ENCODE measurements at regions not wholly inside any gene's neighbourhood (a gene's known extent, or its start where the extent isn't known, plus 50 kb on each side); places are given as distances from the start of the nearest gene placed in this dataset.

DNA sequence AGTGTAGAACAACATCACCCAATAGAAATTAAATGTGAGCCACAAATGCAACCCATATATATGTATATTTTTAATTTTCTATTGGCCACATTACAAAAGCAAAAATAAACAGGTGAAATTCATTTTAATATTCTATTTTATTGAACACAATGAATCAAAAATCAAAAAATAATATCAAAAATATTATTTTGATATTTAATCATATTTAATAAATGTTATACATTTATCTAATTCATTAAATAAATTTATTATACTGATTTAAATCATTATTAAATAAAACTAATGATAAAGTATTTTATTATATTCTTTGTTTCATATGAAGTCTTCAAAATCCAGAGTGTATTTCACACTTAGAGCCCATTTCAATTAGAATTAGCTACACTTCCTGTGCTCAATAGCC lies 98.4 kb upstream of the MANEA start:
- Histone ChIP-seq H3K4me1 (ENCODE audit: insufficient read depth, low read length, poor library complexity, severe bottlenecking) (no peaks in the 10 kb centered on the region), H3K9me3 (ENCODE audit: low read length) (no peaks in the 10 kb centered on the region), H3K9me2 (ENCODE audit: insufficient read depth, low read length) (no peaks in the 10 kb centered on the region), H3K4me3 (ENCODE audit: low read depth, low read length, poor library complexity, severe bottlenecking) (no peak overlapping the region), H3K27ac (ENCODE audit: low read depth, low read length, poor library complexity, severe bottlenecking) (no peak overlapping the region), H3K79me2 (ENCODE audit: insufficient read depth, low read depth, low read length) (no peaks in the 10 kb centered on the region), H3K36me3 (ENCODE audit: insufficient read depth, low read length) (no peaks in the 10 kb centered on the region), H2AFZ (ENCODE audit: low read length) (no peak overlapping the region), H4K20me1 (ENCODE audit: insufficient read depth, low read length) (no peaks in the 10 kb centered on the region), H3K4me2 (ENCODE audit: low read length) (no peak overlapping the region)
- CTCF ChIA-PET (ENCODE audit: unreplicated experiment): no interaction called here
- BruUV-seq (replicated peaks): no TSS peak
- intact Hi-C loops (cut with micrococcal nuclease; ENCODE audit: unreplicated experiment): no loop called here
- DNase-seq (ENCODE audit: low spot score): no peak
- TF ChIP-seq, protein P1, sequence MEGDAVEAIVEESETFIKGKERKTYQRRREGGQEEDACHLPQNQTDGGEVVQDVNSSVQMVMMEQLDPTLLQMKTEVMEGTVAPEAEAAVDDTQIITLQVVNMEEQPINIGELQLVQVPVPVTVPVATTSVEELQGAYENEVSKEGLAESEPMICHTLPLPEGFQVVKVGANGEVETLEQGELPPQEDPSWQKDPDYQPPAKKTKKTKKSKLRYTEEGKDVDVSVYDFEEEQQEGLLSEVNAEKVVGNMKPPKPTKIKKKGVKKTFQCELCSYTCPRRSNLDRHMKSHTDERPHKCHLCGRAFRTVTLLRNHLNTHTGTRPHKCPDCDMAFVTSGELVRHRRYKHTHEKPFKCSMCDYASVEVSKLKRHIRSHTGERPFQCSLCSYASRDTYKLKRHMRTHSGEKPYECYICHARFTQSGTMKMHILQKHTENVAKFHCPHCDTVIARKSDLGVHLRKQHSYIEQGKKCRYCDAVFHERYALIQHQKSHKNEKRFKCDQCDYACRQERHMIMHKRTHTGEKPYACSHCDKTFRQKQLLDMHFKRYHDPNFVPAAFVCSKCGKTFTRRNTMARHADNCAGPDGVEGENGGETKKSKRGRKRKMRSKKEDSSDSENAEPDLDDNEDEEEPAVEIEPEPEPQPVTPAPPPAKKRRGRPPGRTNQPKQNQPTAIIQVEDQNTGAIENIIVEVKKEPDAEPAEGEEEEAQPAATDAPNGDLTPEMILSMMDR (conservative IDR thresholded peaks at IDR 0.05; ENCODE audit: low read length): no peak
- no peak for TF ChIP-seq EZH2phosphoT487 (IDR thresholded peaks at IDR 0.05; ENCODE audit: borderline replicate concordance, low read depth, low read length)
- POLR2A ChIA-PET: interaction anchor here (1.1 kb wide), 1 partner anchor 10 kb away, joined by 3 read pairs; no protein-coding TSS in a partner anchor

DNA sequence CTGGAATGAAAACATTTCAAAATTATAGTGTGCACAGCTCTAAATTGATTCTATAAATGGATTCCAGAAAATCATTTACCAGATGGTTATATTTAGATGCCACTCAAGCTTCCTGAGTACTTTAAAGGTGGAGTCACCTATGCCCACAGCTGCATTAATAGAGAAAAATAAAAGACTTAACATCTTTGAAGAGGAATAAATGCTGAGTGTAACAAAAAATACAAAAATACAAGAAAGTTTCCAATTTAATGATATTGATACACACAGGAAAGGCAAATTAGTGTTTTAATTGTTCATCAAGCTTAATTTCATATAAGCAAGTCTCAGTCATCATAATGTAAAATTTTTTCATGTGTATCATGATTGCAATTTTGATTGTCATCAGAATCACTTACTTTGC lies 89.5 kb upstream of the MANEA start:
- intact Hi-C loops (cut with micrococcal nuclease; ENCODE audit: unreplicated experiment): no loop called here
- CTCF ChIA-PET (ENCODE audit: unreplicated experiment): no interaction called here
- Histone ChIP-seq H3K4me1 (ENCODE audit: insufficient read depth, low read length, poor library complexity, severe bottlenecking) (no peaks in the 10 kb centered on the region), H3K9me3 (ENCODE audit: low read length) (no peaks in the 10 kb centered on the region), H3K79me2 (ENCODE audit: insufficient read depth, low read depth, low read length) (no peaks in the 10 kb centered on the region), H3K4me2 (ENCODE audit: low read length) (no peak overlapping the region), H3K36me3 (ENCODE audit: insufficient read depth, low read length) (no peaks in the 10 kb centered on the region), H3K4me3 (ENCODE audit: low read depth, low read length, poor library complexity, severe bottlenecking) (no peak overlapping the region), H4K20me1 (ENCODE audit: insufficient read depth, low read length) (no peaks in the 10 kb centered on the region), H3K27ac (ENCODE audit: low read depth, low read length, poor library complexity, severe bottlenecking) (no peak overlapping the region), H3K9me2 (ENCODE audit: insufficient read depth, low read length) (no peaks in the 10 kb centered on the region), H2AFZ (ENCODE audit: low read length) (no peak overlapping the region)
- TF ChIP-seq, protein P1 (conservative IDR thresholded peaks at IDR 0.05; ENCODE audit: low read length): no peak
- no peak for TF ChIP-seq EZH2phosphoT487 (IDR thresholded peaks at IDR 0.05; ENCODE audit: borderline replicate concordance, low read depth, low read length)
- DNase-seq (ENCODE audit: low spot score): no peak
- POLR2A ChIA-PET: no interaction called here
- no TSS peak for BruUV-seq (replicated peaks)

DNA sequence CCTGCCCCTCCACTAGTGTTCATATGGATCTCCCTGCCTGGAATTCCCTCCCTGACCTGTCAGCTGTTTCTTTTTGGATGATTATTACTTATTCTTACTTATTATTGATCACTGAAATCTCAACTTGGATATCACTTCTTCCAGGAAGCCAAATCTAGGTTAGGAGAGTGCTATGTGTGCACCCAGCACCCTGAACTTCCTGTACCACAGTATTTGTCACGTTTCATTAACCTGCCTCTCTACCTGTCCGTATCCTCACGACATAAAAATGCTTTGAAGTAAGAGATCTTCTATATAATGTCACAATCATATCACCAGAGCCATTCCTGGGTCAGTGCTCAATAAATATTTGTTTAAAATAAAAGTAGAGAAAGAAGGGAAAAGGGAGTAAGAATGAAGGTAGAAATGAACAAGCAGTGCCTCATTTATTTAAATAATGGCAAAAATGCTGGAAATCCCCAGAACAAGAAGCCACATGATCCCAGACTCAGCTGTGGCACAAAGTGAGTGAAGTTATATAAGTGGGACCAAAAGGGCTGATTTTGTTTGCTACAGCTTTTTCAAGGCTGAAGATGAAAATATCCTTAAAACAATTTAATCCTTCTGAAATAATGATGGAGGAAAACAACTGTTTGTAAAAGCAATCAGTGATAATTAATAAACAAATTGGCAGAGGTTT lies 88.0 kb upstream of the MANEA start:
- BruUV-seq (replicated peaks): no TSS peak
- no peak for TF ChIP-seq EZH2phosphoT487 (IDR thresholded peaks at IDR 0.05; ENCODE audit: borderline replicate concordance, low read depth, low read length)
- TF ChIP-seq, protein P1 (conservative IDR thresholded peaks at IDR 0.05; ENCODE audit: low read length): no peak
- Histone ChIP-seq H3K4me2 (ENCODE audit: low read length) (no peak overlapping the region), H2AFZ (ENCODE audit: low read length) (no peak overlapping the region), H3K9me2 (ENCODE audit: insufficient read depth, low read length) (no peaks in the 10 kb centered on the region), H4K20me1 (ENCODE audit: insufficient read depth, low read length) (no peaks in the 10 kb centered on the region), H3K27ac (ENCODE audit: low read depth, low read length, poor library complexity, severe bottlenecking) (no peak overlapping the region), H3K9me3 (ENCODE audit: low read length) (no peaks in the 10 kb centered on the region), H3K4me3 (ENCODE audit: low read depth, low read length, poor library complexity, severe bottlenecking) (no peak overlapping the region), H3K4me1 (ENCODE audit: insufficient read depth, low read length, poor library complexity, severe bottlenecking) (no peaks in the 10 kb centered on the region), H3K36me3 (ENCODE audit: insufficient read depth, low read length) (no peaks in the 10 kb centered on the region), H3K79me2 (ENCODE audit: insufficient read depth, low read depth, low read length) (no peaks in the 10 kb centered on the region)
- DNase-seq (ENCODE audit: low spot score): no peak
- ChIA-PET CTCF (ENCODE audit: unreplicated experiment) (no interaction called here), POLR2A (interaction anchor here (0.5 to 0.8 kb wide), 2 partner anchors 10 to 213 kb away, joined by 3 read pairs; no protein-coding TSS in a partner anchor)
- intact Hi-C loops (cut with micrococcal nuclease; ENCODE audit: unreplicated experiment): no loop called here

All from OCI-LY7 (cell line).